ENCODE measurements at regions not wholly inside any gene's neighbourhood (a gene's known extent, or its start where the extent isn't known, plus 50 kb on each side); places are given as distances from the start of the nearest gene placed in this dataset.

DNA sequence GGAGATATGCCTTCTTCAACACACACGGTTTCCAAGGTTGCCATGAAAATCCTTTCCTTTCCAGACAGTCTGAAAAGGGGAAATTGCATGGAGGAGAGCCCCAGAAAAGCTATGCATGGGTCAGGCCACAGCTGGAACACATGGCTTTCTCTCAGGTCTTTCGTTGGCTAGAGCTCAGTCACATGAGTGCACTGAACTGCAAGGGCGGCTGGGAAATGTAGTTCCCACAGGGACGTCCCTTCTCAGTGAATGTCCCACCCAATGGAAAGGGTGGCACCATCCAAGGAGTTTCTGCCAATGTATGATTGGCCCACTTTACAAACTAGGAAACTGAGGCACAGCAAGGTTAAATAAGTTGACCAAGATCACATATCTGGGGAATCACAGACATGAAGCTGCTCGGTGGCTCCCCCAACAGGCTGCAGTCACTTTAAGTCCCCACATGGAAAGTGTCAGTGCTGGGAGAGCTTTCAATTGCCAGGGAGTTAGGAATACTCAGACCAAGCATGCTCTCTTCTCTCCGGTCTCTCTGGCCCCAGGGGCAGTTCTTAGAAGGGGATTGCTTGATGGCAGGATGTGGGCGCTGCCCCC lies 571.3 kb downstream of the GLRX3 start:
- no peak for DNase-seq
- Histone ChIP-seq H3K56ac (ENCODE audit: extremely low read depth, insufficient read depth, low read length) (no peak overlapping the region), H3K9me1 (ENCODE audit: insufficient read depth, low read length) (no peaks in the 10 kb centered on the region), H3K9ac (ENCODE audit: low read depth, low read length) (no peak overlapping the region), H2AFZ (replicated peaks; ENCODE audit: low read length, poor library complexity) (no peak overlapping the region), H2AK5ac (ENCODE audit: low read depth, low read length) (no peak overlapping the region), H3K4me1 (ENCODE audit: control insufficient read depth, insufficient read depth, low read length) (no peaks in the 10 kb centered on the region), H3K4me2 (ENCODE audit: low read depth, low read length) (no peak overlapping the region), H3K18ac (ENCODE audit: low read depth, low read length) (no peak overlapping the region), H3K79me1 (ENCODE audit: low read depth in 1 of 2, low read length in 2 of 2) (no peaks in the 10 kb centered on the region), H4K20me1 (ENCODE audit: insufficient read depth, low read length) (no peaks in the 10 kb centered on the region), H3K23ac (ENCODE audit: low read depth, low read length) (no peak overlapping the region), H3K27ac (ENCODE audit: insufficient read depth, low read length) (no peak overlapping the region), H4K8ac (ENCODE audit: low read depth in 2 of 2, low read length in 2 of 2) (no peak overlapping the region), H2BK5ac (ENCODE audit: low read depth, low read length, poor library complexity, severe bottlenecking) (no peak overlapping the region), H2BK15ac (ENCODE audit: low read depth, low read length) (no peak overlapping the region), H3K4ac (ENCODE audit: low read depth, low read length) (no peak overlapping the region), H3K36me3 (ENCODE audit: control insufficient read depth, insufficient read depth, low read length) (no peaks in the 10 kb centered on the region), H3K4me3 (ENCODE audit: insufficient read depth, low read depth, low read length) (no peak overlapping the region), H2BK120ac (ENCODE audit: low read depth, low read length) (no peak overlapping the region), H2BK20ac (ENCODE audit: low read depth, low read length) (no peak overlapping the region), H3K27me3 (ENCODE audit: control insufficient read depth, insufficient read depth, low read length) (no peaks in the 10 kb centered on the region), H3K9me3 (ENCODE audit: control insufficient read depth, insufficient read depth, low read length) (peaks cover 61% of the 10 kb centered on the region), H2AK9ac (replicated peaks; ENCODE audit: low read depth, low read length, poor library complexity) (no peak overlapping the region), H4K5ac (ENCODE audit: low read depth, low read length) (no peak overlapping the region), H4K91ac (ENCODE audit: insufficient read depth, low read depth, low read length) (no peak overlapping the region), H3K14ac (replicated peaks; ENCODE audit: low read depth, low read length) (no peak overlapping the region)
- dilution Hi-C loops (cut with HindIII; ENCODE audit: low sequenced_read_pairs, unreplicated experiment), result no loop called here
- POLR2A ChIA-PET (ENCODE audit: unreplicated experiment), result no interaction called here
- BruUV-seq (replicated peaks), result no TSS peak
- CTCF ChIA-PET, result no interaction called here
- TF ChIP-seq POLR2A (IDR thresholded peaks at IDR 0.05; ENCODE audit: low read depth, low read length), result no peak
- TF ChIP-seq RCOR1 (IDR thresholded peaks at IDR 0.05; ENCODE audit: insufficient replicate concordance, low read length), result no peak
- no peak for TF ChIP-seq MAFK (IDR thresholded peaks at IDR 0.05; ENCODE audit: low read depth, low read length)
- no peak for TF ChIP-seq MAZ (IDR thresholded peaks at IDR 0.05; ENCODE audit: borderline replicate concordance, low read depth, low read length)
- TF ChIP-seq MXI1 (IDR thresholded peaks at IDR 0.05; ENCODE audit: borderline replicate concordance, low read depth, low read length), result no peak
- TF ChIP-seq, protein P1, sequence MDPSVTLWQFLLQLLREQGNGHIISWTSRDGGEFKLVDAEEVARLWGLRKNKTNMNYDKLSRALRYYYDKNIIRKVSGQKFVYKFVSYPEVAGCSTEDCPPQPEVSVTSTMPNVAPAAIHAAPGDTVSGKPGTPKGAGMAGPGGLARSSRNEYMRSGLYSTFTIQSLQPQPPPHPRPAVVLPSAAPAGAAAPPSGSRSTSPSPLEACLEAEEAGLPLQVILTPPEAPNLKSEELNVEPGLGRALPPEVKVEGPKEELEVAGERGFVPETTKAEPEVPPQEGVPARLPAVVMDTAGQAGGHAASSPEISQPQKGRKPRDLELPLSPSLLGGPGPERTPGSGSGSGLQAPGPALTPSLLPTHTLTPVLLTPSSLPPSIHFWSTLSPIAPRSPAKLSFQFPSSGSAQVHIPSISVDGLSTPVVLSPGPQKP (IDR thresholded peaks at IDR 0.05; ENCODE audit: borderline replicate concordance, low read depth, low read length), result no peak
- TF ChIP-seq BHLHE40 (IDR thresholded peaks at IDR 0.05; ENCODE audit: low read depth, low read length), result no peak
- no peak for TF ChIP-seq SMC3 (IDR thresholded peaks at IDR 0.05; ENCODE audit: low read depth, low read length)
- no peak for TF ChIP-seq FOS (IDR thresholded peaks at IDR 0.05; ENCODE audit: low read depth, low read length)
- TF ChIP-seq RAD21 (IDR thresholded peaks at IDR 0.05; ENCODE audit: low read length), result no peak
- TF ChIP-seq CEBPB (IDR thresholded peaks at IDR 0.05; ENCODE audit: low read depth, low read length), result no peak
- no peak for TF ChIP-seq CHD1 (IDR thresholded peaks at IDR 0.05; ENCODE audit: low read depth, low read length)
- no peak for TF ChIP-seq CTCF (conservative IDR thresholded peaks at IDR 0.05; ENCODE audit: low read depth, low read length)
- TF ChIP-seq USF2 (IDR thresholded peaks at IDR 0.05; ENCODE audit: low read depth, low read length), result no peak
- no peak for TF ChIP-seq RFX5 (IDR thresholded peaks at IDR 0.05; ENCODE audit: low read depth, low read length)
- no peak for TF ChIP-seq NFE2L2 (IDR thresholded peaks at IDR 0.05; ENCODE audit: low read depth, low read length)
- ATAC-seq (ENCODE audit: low read depth), result no peak
- intact Hi-C loops (cut with micrococcal nuclease), result no loop called here
- WGBS, 2 experiments (ENCODE audit: extremely low coverage in 2 of 2, insufficient read length in 1 of 2), result no CpG with 5 or more reads among the region's 7 CpGs
- in situ Hi-C loops (cut with MboI; ENCODE audit: low sequenced_read_pairs), result no loop called here
